HUES64 (cell line): ENCODE measurements at regions not wholly inside any gene's neighbourhood (a gene's known extent, or its start where the extent isn't known, plus 50 kb on each side); places are given as distances from the start of the nearest gene placed in this dataset.

Experiments used
- H3K27ac ChIP-seq: 2 replicates; pipeline ENCODE4 v1.7.0; 2013; ENCODE audit warnings: low read depth, low read length, inconsistent platforms
- H3K27me3 ChIP-seq: 2 replicates; pipeline ENCODE4 v1.6.1; 2013; ENCODE audit warnings: mild to moderate bottlenecking, low read length; ENCODE audit not compliant: insufficient read depth
- H3K36me3 ChIP-seq: 2 replicates; pipeline ENCODE4 v1.6.1; 2013; ENCODE audit warnings: mild to moderate bottlenecking, low read length; ENCODE audit not compliant: insufficient read depth
- H3K4me1 ChIP-seq: 2 replicates; pipeline ENCODE4 v1.6.1; 2013; ENCODE audit warnings: mild to moderate bottlenecking, low read length, moderate library complexity; ENCODE audit not compliant: insufficient read depth
- H3K4me3 ChIP-seq: 2 replicates; pipeline ENCODE4 v1.5.1; 2013; ENCODE audit warnings: mild to moderate bottlenecking, low read length, moderate library complexity
- H3K9ac ChIP-seq: 2 replicates; pipeline ENCODE4 v1.6.1; 2013; ENCODE audit warnings: mild to moderate bottlenecking, low read depth, low read length
- H3K9me3 ChIP-seq: 2 replicates; pipeline ENCODE4 v1.6.1; 2013; ENCODE audit warnings: low read depth, low read length; ENCODE audit not compliant: insufficient read depth
- WGBS: fragments of 150-250, 120-280 bp; methylation state at CpG from one replicate; pipeline ENCODE4 v1.1.7; 2013; ENCODE audit warnings: missing lambda C conversion rate; 5-methylcytosine and 5-hydroxymethylcytosine counted together

- whole genome bisulfite sequencing: 88% methylated on average over 5 of the region's 5 CpGs
- H3K4me3 ChIP-seq: no peak overlapping the region
- H3K9ac ChIP-seq: no peak overlapping the region
- H3K4me1 ChIP-seq: no peaks in the 10 kb centered on the region
- no peaks in the 10 kb centered on the region for H3K9me3 ChIP-seq
- no peaks in the 10 kb centered on the region for H3K27me3 ChIP-seq
- H3K27ac ChIP-seq: no peak overlapping the region
- H3K36me3 ChIP-seq: no peaks in the 10 kb centered on the region
Observed at GRCh38 chr16:77617996-77618395, 104.3 kb upstream of the NUDT7 start.

GRCh38 chr16:77618951-77619350, 103.4 kb upstream of the NUDT7 start:
- Histone ChIP-seq H3K36me3 (no peaks in the 10 kb centered on the region), H3K27ac (no peak overlapping the region), H3K9ac (no peak overlapping the region), H3K4me1 (no peaks in the 10 kb centered on the region), H3K9me3 (no peaks in the 10 kb centered on the region), H3K4me3 (no peak overlapping the region), H3K27me3 (no peaks in the 10 kb centered on the region)
- WGBS: 93% methylated on average over 3 of the region's 5 CpGs

- 91% methylated on average over 9 of the region's 9 CpGs for WGBS
- H3K27me3 ChIP-seq: no peaks in the 10 kb centered on the region
- no peak overlapping the region for H3K4me3 ChIP-seq
Observed at GRCh38 chr16:77624085-77624484, 98.2 kb upstream of the NUDT7 start.

GRCh38 chr16:77636615-77637014, 85.7 kb upstream of the NUDT7 start:
- H3K4me3 ChIP-seq: no peak overlapping the region
- H3K27ac ChIP-seq: no peak overlapping the region
- no peak overlapping the region for H3K9ac ChIP-seq
- no peaks in the 10 kb centered on the region for H3K36me3 ChIP-seq
- no peaks in the 10 kb centered on the region for H3K4me1 ChIP-seq
- H3K9me3 ChIP-seq: no peaks in the 10 kb centered on the region; the same call in 1 of the 2 replicates
- H3K27me3 ChIP-seq: no peaks in the 10 kb centered on the region
- WGBS: 91% methylated on average over 3 of the region's 3 CpGs

More at GRCh38 chr16:77624085-77624484, 98.2 kb upstream of the NUDT7 start:
- Histone ChIP-seq H3K9me3 (no peaks in the 10 kb centered on the region), H3K27ac (no peak overlapping the region), H3K4me1 (no peaks in the 10 kb centered on the region), H3K9ac (no peak overlapping the region), H3K36me3 (no peaks in the 10 kb centered on the region)

- Histone ChIP-seq H3K9me3 (no peaks in the 10 kb centered on the region), H3K36me3 (no peaks in the 10 kb centered on the region), H3K27ac (no peak overlapping the region), H3K27me3 (no peaks in the 10 kb centered on the region), H3K4me3 (no peak overlapping the region), H3K4me1 (no peaks in the 10 kb centered on the region), H3K9ac (no peak overlapping the region)
- WGBS: 86% methylated on average over 6 of the region's 6 CpGs
Observed at GRCh38 chr16:77637940-77638339, 84.4 kb upstream of the NUDT7 start.

- Histone ChIP-seq H3K27ac (no peak overlapping the region), H3K4me3 (no peak overlapping the region), H3K9me3 (no peaks in the 10 kb centered on the region), H3K4me1 (no peaks in the 10 kb centered on the region), H3K36me3 (no peaks in the 10 kb centered on the region), H3K9ac (no peak overlapping the region), H3K27me3 (no peaks in the 10 kb centered on the region)
- 92% methylated on average over 5 of the region's 5 CpGs for WGBS
Observed at GRCh38 chr16:77643176-77643575, 79.1 kb upstream of the NUDT7 start.

- no peaks in the 10 kb centered on the region for H3K9me3 ChIP-seq
- H3K27ac ChIP-seq: no peak overlapping the region
- H3K36me3 ChIP-seq: no peaks in the 10 kb centered on the region
- WGBS: 94% methylated on average over 3 of the region's 3 CpGs
- H3K27me3 ChIP-seq: no peaks in the 10 kb centered on the region
- no peaks in the 10 kb centered on the region for H3K4me1 ChIP-seq
- H3K9ac ChIP-seq: no peak overlapping the region
- no peak overlapping the region for H3K4me3 ChIP-seq
Observed at GRCh38 chr16:77645764-77646163, 76.5 kb upstream of the NUDT7 start.

- Histone ChIP-seq H3K36me3 (no peaks in the 10 kb centered on the region), H3K9me3 (no peaks in the 10 kb centered on the region), H3K4me1 (no peaks in the 10 kb centered on the region), H3K27me3 (no peaks in the 10 kb centered on the region), H3K4me3 (no peak overlapping the region), H3K27ac (no peak overlapping the region), H3K9ac (no peak overlapping the region)
- WGBS: 91% methylated on average over 1 of the region's 1 CpG
Observed at GRCh38 chr16:77647726-77648125, 74.6 kb upstream of the NUDT7 start.

GRCh38 chr16:77650761-77651160, 71.6 kb upstream of the NUDT7 start:
- WGBS: 92% methylated on average over 3 of the region's 3 CpGs

GRCh38 chr16:77652399-77652798, 69.9 kb upstream of the NUDT7 start:
- Histone ChIP-seq H3K27me3 (no peaks in the 10 kb centered on the region), H3K9me3 (no peaks in the 10 kb centered on the region), H3K4me1 (no peaks in the 10 kb centered on the region), H3K9ac (no peak overlapping the region), H3K36me3 (no peaks in the 10 kb centered on the region), H3K27ac (no peak overlapping the region), H3K4me3 (no peak overlapping the region)
- WGBS: 91% methylated on average over 4 of the region's 4 CpGs

More at GRCh38 chr16:77650761-77651160, 71.6 kb upstream of the NUDT7 start:
- Histone ChIP-seq H3K9ac (no peak overlapping the region), H3K9me3 (no peaks in the 10 kb centered on the region), H3K27ac (no peak overlapping the region), H3K4me3 (no peak overlapping the region), H3K27me3 (no peaks in the 10 kb centered on the region), H3K36me3 (no peaks in the 10 kb centered on the region), H3K4me1 (no peaks in the 10 kb centered on the region)

- Histone ChIP-seq H3K4me3 (no peak overlapping the region), H3K36me3 (no peaks in the 10 kb centered on the region), H3K9me3 (no peaks in the 10 kb centered on the region), H3K27me3 (no peaks in the 10 kb centered on the region), H3K27ac (no peak overlapping the region), H3K4me1 (no peaks in the 10 kb centered on the region), H3K9ac (no peak overlapping the region)
- 93% methylated on average over 6 of the region's 6 CpGs for WGBS
Observed at GRCh38 chr16:77657016-77657415, 65.3 kb upstream of the NUDT7 start.

GRCh38 chr16:77660311-77660710, 62.0 kb upstream of the NUDT7 start:
- Histone ChIP-seq H3K36me3 (no peaks in the 10 kb centered on the region), H3K9me3 (peaks cover 2% of the 10 kb centered on the region; the same call in 1 of the 2 replicates)
- 68% methylated on average over 12 of the region's 12 CpGs for WGBS

More at GRCh38 chr16:77660311-77660710, 62.0 kb upstream of the NUDT7 start:
- H3K9ac ChIP-seq: no peak overlapping the region
- no peaks in the 10 kb centered on the region for H3K4me1 ChIP-seq
- H3K27ac ChIP-seq: no peak overlapping the region
- H3K4me3 ChIP-seq: no peak overlapping the region
- H3K27me3 ChIP-seq: no peaks in the 10 kb centered on the region
